IMR-90 (cell line): ENCODE measurements at regions not wholly inside any gene's neighbourhood (a gene's known extent, or its start where the extent isn't known, plus 50 kb on each side); places are given as distances from the start of the nearest gene placed in this dataset.

ENCODE experiments used
- ATAC-seq: fragments of 200-7000 bp; cut with Tn5 transposase; 2 replicates; pipeline ENCODE4 v1.9.1; 2020; ENCODE audit warnings: low read depth, mild to moderate bottlenecking, moderate library complexity
- BruUV-seq: library from RNA; stranded (reverse); fragments of 400-500 nt; replicated peaks from 2 replicates; lab custom pipeline; 2021; lab: Mats Ljungman, UMichigan
- CTCF ChIA-PET: fragments of 300-600 bp; formaldehyde crosslinking; extraction: SDS; loops from one replicate; lab custom pipeline; 2021; ENCODE audit warnings: antibody characterized with exemption; lab: Yijun Ruan, JAX
- POLR2A ChIA-PET: fragments of 300-600 bp; sonication (Branson Sonifier 250); formaldehyde crosslinking; loops from one replicate; lab custom pipeline; 2022; ENCODE audit warnings: antibody characterized with exemption; ENCODE audit not compliant: unreplicated experiment; lab: Charles Lee
- DNase-seq: peaks from one replicate; pipeline ENCODE4 v3.0.0; 2013
- H2AFZ ChIP-seq: replicated peaks from 2 replicates; pipeline ENCODE3; 2013; ENCODE audit warnings: low read length, mild to moderate bottlenecking; ENCODE audit not compliant: poor library complexity
- H2AK5ac ChIP-seq: 2 replicates; pipeline ENCODE4 v1.6.1; 2013; ENCODE audit warnings: low read depth, low read length, inconsistent platforms
- H2AK9ac ChIP-seq: replicated peaks from 2 replicates; pipeline ENCODE3; 2013; ENCODE audit warnings: mild to moderate bottlenecking, low read depth, low read length, moderate library complexity; ENCODE audit not compliant: poor library complexity
- H2BK120ac ChIP-seq: 2 replicates; pipeline ENCODE4 v1.6.1; 2013; ENCODE audit warnings: low read depth, low read length, inconsistent platforms
- H2BK15ac ChIP-seq: 3 replicates; pipeline ENCODE4 v1.6.1; 2013; ENCODE audit warnings: low read depth, low read length, inconsistent platforms
- H2BK20ac ChIP-seq: 2 replicates; pipeline ENCODE4 v1.6.1; 2013; ENCODE audit warnings: low read depth, mild to moderate bottlenecking, inconsistent platforms, low read length, moderate library complexity
- H2BK5ac ChIP-seq: 2 replicates; pipeline ENCODE4 v1.6.1; 2013; ENCODE audit warnings: mild to moderate bottlenecking, low read depth, low read length, inconsistent platforms; ENCODE audit not compliant: poor library complexity, severe bottlenecking
- H3K14ac ChIP-seq: replicated peaks from 2 replicates; pipeline ENCODE4 v1.6.1; 2013; ENCODE audit warnings: low read depth, low read length, inconsistent platforms
- H3K18ac ChIP-seq: 2 replicates; pipeline ENCODE4 v1.6.1; 2013; ENCODE audit warnings: low read depth, low read length, control low read depth
- H3K23ac ChIP-seq: 2 replicates; pipeline ENCODE4 v1.6.1; 2013; ENCODE audit warnings: low read depth, low read length, inconsistent platforms
- H3K27ac ChIP-seq: 2 replicates; pipeline ENCODE4 v1.5.1; 2013; ENCODE audit warnings: mild to moderate bottlenecking, control low read depth, low read length; ENCODE audit not compliant: insufficient read depth
- H3K27me3 ChIP-seq: 2 replicates; pipeline ENCODE4 v1.6.1; 2013; ENCODE audit warnings: low read length; ENCODE audit not compliant: control insufficient read depth, insufficient read depth
- H3K36me3 ChIP-seq: 2 replicates; pipeline ENCODE4 v1.6.1; 2013; ENCODE audit warnings: low read length, mixed read lengths; ENCODE audit not compliant: control insufficient read depth, insufficient read depth
- H3K4ac ChIP-seq: 2 replicates; pipeline ENCODE4 v1.6.1; 2013; ENCODE audit warnings: low read depth, low read length, inconsistent platforms
- H3K4me1 ChIP-seq: 2 replicates; pipeline ENCODE4 v1.6.1; 2013; ENCODE audit warnings: low read length, mixed read lengths; ENCODE audit not compliant: control insufficient read depth, insufficient read depth
- H3K4me2 ChIP-seq: 2 replicates; pipeline ENCODE4 v1.6.1; 2013; ENCODE audit warnings: low read depth, mild to moderate bottlenecking, control low read depth, low read length, moderate library complexity
- H3K4me3 ChIP-seq: 2 replicates; pipeline ENCODE4 v1.5.1; 2013; ENCODE audit warnings: low read depth, mild to moderate bottlenecking, control low read depth, low read length, moderate library complexity; ENCODE audit not compliant: insufficient read depth
- H3K56ac ChIP-seq: 2 replicates; pipeline ENCODE4 v1.6.1; 2013; ENCODE audit warnings: low read length, inconsistent platforms; ENCODE audit not compliant: insufficient read depth; ENCODE audit errors: extremely low read depth
- H3K79me1 ChIP-seq, 2 experiments: 2 replicates each; pipeline ENCODE4 v1.6.1; 2013; ENCODE audit warnings: low read length in 2 of 2, inconsistent platforms in 1 of 2, low read depth in 1 of 2
- H3K9ac ChIP-seq: 2 replicates; pipeline ENCODE4 v1.6.1; 2013; ENCODE audit warnings: low read depth, low read length, control low read depth
- H3K9me1 ChIP-seq: 2 replicates; pipeline ENCODE4 v1.6.1; 2013; ENCODE audit warnings: low read length, inconsistent platforms; ENCODE audit not compliant: insufficient read depth
- H3K9me3 ChIP-seq: 2 replicates; pipeline ENCODE4 v1.6.1; 2013; ENCODE audit warnings: low read length; ENCODE audit not compliant: control insufficient read depth, insufficient read depth
- H4K20me1 ChIP-seq: 2 replicates; pipeline ENCODE4 v1.6.1; 2013; ENCODE audit warnings: low read length, inconsistent platforms; ENCODE audit not compliant: insufficient read depth
- H4K5ac ChIP-seq: 2 replicates; pipeline ENCODE4 v1.6.1; 2013; ENCODE audit warnings: mild to moderate bottlenecking, low read depth, low read length, control low read depth
- H4K8ac ChIP-seq, 2 experiments: 2 replicates each; pipeline ENCODE4 v1.6.1; 2013; ENCODE audit warnings: low read depth in 2 of 2, low read length in 2 of 2, control low read depth in 1 of 2, inconsistent platforms in 1 of 2
- H4K91ac ChIP-seq: 2 replicates; pipeline ENCODE4 v1.6.1; 2013; ENCODE audit warnings: low read depth, low read length, inconsistent platforms; ENCODE audit not compliant: insufficient read depth
- POLR2A ChIP-seq: IDR thresholded peaks from 2 replicates; pipeline ENCODE4 v1.6.1; 2012; ENCODE audit warnings: mild to moderate bottlenecking, low read depth, low read length
- WGBS, 2 experiments: methylation state at CpG; one replicate each; pipeline versions ENCODE4 v1.1.5 to v1.1.7; 2013; ENCODE audit warnings: missing lambda C conversion rate in 2 of 2; ENCODE audit not compliant: insufficient read length in 1 of 2; ENCODE audit errors: extremely low coverage in 2 of 2; 5-methylcytosine and 5-hydroxymethylcytosine counted together
- dilution Hi-C: fragments of 300-500 bp; cut with HindIII; formaldehyde crosslinking; loops from one replicate; pipeline ENCODE4 v1.14.3; 2018; ENCODE audit warnings: low sequenced_read_pairs; ENCODE audit not compliant: unreplicated experiment
- in situ Hi-C: fragments of 300-500 bp; cut with MboI; formaldehyde crosslinking; loops from 3 replicates; pipeline ENCODE4 v1.14.3; 2019; ENCODE audit warnings: low sequenced_read_pairs, inconsistent platforms, mixed read lengths
- intact Hi-C: fragments of 100-400 bp; cut with micrococcal nuclease; formaldehyde crosslinking; loops from 2 replicates; pipeline ENCODE4 v1.10.0; 2022

GRCh38 chr6:15770347-15771143, 107.7 kb upstream of the DTNBP1 start:
- dilution Hi-C loops, result no loop called here
- Histone ChIP-seq H2BK5ac (no peak overlapping the region), H3K36me3 (no peaks in the 10 kb centered on the region), H4K8ac (no peak overlapping the region), H2BK20ac (no peak overlapping the region), H3K18ac (no peak overlapping the region), H3K4ac (no peak overlapping the region), H2BK15ac (no peak overlapping the region), H3K27ac (no peak overlapping the region), H2AFZ (no peak overlapping the region), H3K9me1 (no peaks in the 10 kb centered on the region), H3K27me3 (peaks cover 9% of the 10 kb centered on the region), H3K4me1 (0 out of 2 replicates have a peak, but pooled peaks cover 3% of the 10 kb centered on the region), H3K4me2 (no peak overlapping the region), H3K79me1 (no peaks in the 10 kb centered on the region), H3K14ac (no peak overlapping the region), H4K91ac (no peak overlapping the region; the same call in 1 of the 2 replicates), H4K5ac (no peak overlapping the region), H2AK5ac (no peak overlapping the region; the same call in 1 of the 2 replicates), H4K20me1 (no peaks in the 10 kb centered on the region), H3K56ac (no peak overlapping the region), H3K4me3 (no peak overlapping the region), H3K23ac (no peak overlapping the region), H2BK120ac (no peak overlapping the region), H3K9me3 (no peaks in the 10 kb centered on the region), H2AK9ac (no peak overlapping the region), H3K9ac (no peak overlapping the region)
- WGBS, 2 experiments, result 100% methylated on average over 1 of the region's 4 CpGs; no CpG with 5 or more reads in 1 of the 2 experiments
- POLR2A ChIA-PET, result no interaction called here
- ATAC-seq (no peak), DNase-seq (peak; percentile 8)
- no peak for TF ChIP-seq POLR2A
- CTCF ChIA-PET, result no interaction called here
- no TSS peak for BruUV-seq
- in situ Hi-C loops, result no loop called here
- intact Hi-C loops, result no loop called here
